GM12873 (cell line): ENCODE measurements at regions not wholly inside any gene's neighbourhood (a gene's known extent, or its start where the extent isn't known, plus 50 kb on each side); places are given as distances from the start of the nearest gene placed in this dataset.

Source experiments
- CTCF ChIP-seq: IDR thresholded peaks from 2 replicates; pipeline ENCODE4 v1.5.1; 2012; ENCODE audit warnings: low read depth, mild to moderate bottlenecking, moderate library complexity, low read length, control low read depth; ENCODE audit not compliant: insufficient read depth; ENCODE audit errors: missing control alignments

DNA sequence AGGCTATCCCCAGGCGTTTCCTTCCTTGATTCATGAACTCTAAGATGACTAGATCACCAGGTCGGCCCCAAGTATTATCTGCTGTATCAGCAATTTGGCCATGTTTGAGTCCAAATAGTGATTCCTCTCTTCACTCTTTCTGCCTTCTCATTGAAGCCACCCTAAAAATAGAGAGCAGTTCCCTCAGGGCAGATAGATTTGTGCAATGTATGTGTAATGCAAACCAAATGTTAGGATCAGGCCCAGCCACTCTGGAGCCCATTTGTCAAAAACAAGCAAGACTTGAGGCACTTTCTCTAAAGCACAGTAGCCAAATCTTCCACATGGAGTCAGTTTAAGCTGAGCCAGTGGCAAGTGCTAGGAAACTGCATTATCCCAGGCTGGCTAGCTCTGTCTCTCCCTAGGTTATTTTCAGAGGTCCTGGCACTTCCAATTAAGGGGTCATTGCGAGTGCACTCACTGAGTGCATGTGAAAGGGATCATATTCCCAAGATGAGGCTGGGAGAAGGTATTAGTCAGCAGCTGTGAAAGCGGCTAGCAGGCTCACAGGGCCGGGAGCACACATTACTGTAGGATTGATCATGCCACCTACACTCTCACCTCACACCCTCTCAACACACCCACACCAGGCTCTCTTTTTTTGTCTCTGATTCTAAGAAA, 97.9 kb upstream of the RAB3GAP2 start:
- no peak for TF ChIP-seq CTCF

- no peak for TF ChIP-seq CTCF
Observed at GRCh38 chr1:220369511-220369910, 97.3 kb upstream of the RAB3GAP2 start.

GRCh38 chr1:220368352-220369265, 96.4 kb upstream of the RAB3GAP2 start:
- TF ChIP-seq CTCF: no peak

- TF ChIP-seq CTCF: no peak
Observed at GRCh38 chr1:220367833-220368232, 95.6 kb upstream of the RAB3GAP2 start.

DNA sequence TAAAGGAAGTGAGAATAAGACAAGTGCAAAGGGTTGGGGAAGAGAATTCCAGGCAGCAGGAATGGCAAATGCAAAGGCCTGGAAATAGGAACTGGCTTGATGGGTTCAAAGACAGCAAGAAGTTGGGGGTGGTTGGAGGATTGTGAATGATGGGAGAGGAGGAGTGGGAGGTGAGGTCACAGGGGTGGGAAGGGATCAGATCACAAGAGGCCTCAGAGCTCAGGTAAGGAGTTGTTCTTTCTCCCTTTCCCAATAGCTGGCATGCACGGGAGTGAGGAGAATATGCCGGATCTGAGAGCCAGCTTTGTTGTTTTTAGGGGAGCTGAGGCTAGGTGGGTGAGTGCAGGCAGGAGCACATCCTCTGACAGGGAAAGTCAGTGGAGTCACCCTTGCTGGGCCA, 94.0 kb upstream of the RAB3GAP2 start:
- no peak for TF ChIP-seq CTCF

- TF ChIP-seq CTCF: no peak
Observed at GRCh38 chr1:220363196-220363837, 91.1 kb upstream of the RAB3GAP2 start.

DNA sequence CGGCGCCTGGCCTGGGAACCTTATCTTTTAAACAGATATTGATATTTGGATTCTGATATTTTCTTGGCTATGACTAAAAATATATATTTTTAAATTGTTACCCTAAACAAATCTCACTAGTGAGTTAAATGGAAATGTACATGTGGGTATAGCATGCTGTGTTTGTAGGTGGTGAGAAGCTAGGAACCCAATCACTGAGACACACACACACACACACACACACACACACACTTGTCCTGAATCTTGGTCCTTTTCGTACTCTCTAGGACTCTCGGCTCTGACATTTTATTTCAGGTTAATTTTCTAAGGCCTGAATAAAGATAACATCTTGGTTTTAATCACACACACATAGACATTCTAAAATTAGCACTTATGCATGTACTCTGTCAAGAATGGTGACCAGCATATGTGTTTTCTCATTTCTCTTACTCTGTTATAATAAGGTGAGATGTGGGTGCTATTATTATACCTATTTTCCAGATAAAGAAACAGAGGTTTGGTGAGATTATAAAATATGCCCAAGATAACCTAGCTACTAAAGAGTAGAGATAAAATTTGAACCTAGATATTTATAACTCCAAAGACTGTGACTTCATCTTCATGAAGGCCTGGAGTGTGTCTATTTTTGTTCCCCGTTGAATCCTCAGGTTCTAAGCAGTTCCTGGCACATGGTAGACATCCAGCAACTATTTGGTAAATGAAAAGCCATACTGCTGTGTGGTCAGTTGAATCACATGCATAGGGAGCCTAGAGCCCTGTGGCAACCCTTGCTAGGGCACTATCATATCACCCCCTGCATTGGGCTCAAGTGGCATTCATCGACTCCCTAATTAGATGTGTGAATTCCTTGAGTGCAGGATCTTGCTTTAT, 85.0 kb upstream of the RAB3GAP2 start:
- TF ChIP-seq CTCF: no peak
